SK-N-SH (cell line): ENCODE measurements at regions not wholly inside any gene's neighbourhood (a gene's known extent, or its start where the extent isn't known, plus 50 kb on each side); places are given as distances from the start of the nearest gene placed in this dataset.

Source experiments
- CTCF ChIA-PET: fragments of 300-600, 350-600 bp; formaldehyde crosslinking; extraction: SDS; loops from one replicate; lab custom pipeline; 2021; lab: Yijun Ruan, JAX
- POLR2A ChIA-PET: fragments of 350-600 bp; sonication (Branson Sonifier 250); formaldehyde crosslinking; extraction: SDS; loops from one replicate; lab custom pipeline; 2020; ENCODE audit warnings: antibody characterized with exemption, inconsistent platforms; lab: Yijun Ruan, JAX
- DNase-seq: peaks from one replicate; pipeline ENCODE4 v3.0.0; 2012
- H2AFZ ChIP-seq: fragments of 200-600 bp; sonication (generic); 2 replicates; pipeline ENCODE4 v1.8.1; 2016; ENCODE audit warnings: antibody characterized with exemption, mild to moderate bottlenecking, low read depth
- H3F3A ChIP-seq: fragments of 200-600 bp; sonication (generic); replicated peaks from 2 replicates; pipeline ENCODE3; 2016; ENCODE audit warnings: antibody characterized with exemption, mild to moderate bottlenecking; ENCODE audit not compliant: insufficient read depth
- H3K27ac ChIP-seq, 2 experiments: fragments of 200-500 bp in 1 of 2; fragments of 200-600 bp in 1 of 2; sonication (Bioruptor generic) in 1 of 2; sonication (generic), shearing (Covaris generic) in 1 of 2; 2 replicates each; pipeline versions ENCODE4 v1.5.1 to v1.6.1; 2014 to 2016; ENCODE audit warnings: low read depth in 2 of 2, inconsistent platforms in 1 of 2, low read length in 1 of 2, mild to moderate bottlenecking in 1 of 2, mixed read lengths in 1 of 2
- H3K27me3 ChIP-seq: fragments of 200-600 bp; sonication (generic), shearing (Covaris generic); 2 replicates; pipeline ENCODE4 v1.6.1; 2016; ENCODE audit warnings: mixed run types; ENCODE audit not compliant: insufficient read depth
- H3K36me3 ChIP-seq, 2 experiments: fragments of 200-500 bp in 1 of 2; fragments of 200-600 bp in 1 of 2; sonication (Bioruptor generic) in 1 of 2; sonication (generic) in 1 of 2; replicated peaks in 1 of 2; 2 replicates each; pipeline versions ENCODE3 to v1.5.1; 2014 to 2016; ENCODE audit warnings: low read length in 1 of 2, mild to moderate bottlenecking in 1 of 2; ENCODE audit not compliant: insufficient read depth in 2 of 2, control insufficient read depth in 1 of 2
- H3K4me1 ChIP-seq, 2 experiments: fragments of 200-500 bp in 1 of 2; fragments of 200-600 bp in 1 of 2; sonication (Bioruptor generic) in 1 of 2; sonication (generic), shearing (Covaris generic) in 1 of 2; 2 replicates each; pipeline versions ENCODE4 v1.5.1 to v1.6.1; 2014 to 2016; ENCODE audit warnings: low read depth in 1 of 2, low read length in 1 of 2, mixed run types in 1 of 2; ENCODE audit not compliant: insufficient read depth in 2 of 2, control insufficient read depth in 1 of 2
- H3K4me2 ChIP-seq: fragments of 200-600 bp; sonication (generic), shearing (Covaris generic); 2 replicates; pipeline ENCODE4 v1.6.1; 2017; ENCODE audit warnings: mixed run types
- H3K4me3 ChIP-seq, 2 experiments: fragments of 200-500 bp in 1 of 2; fragments of 200-600 bp in 1 of 2; sonication (Bioruptor generic) in 1 of 2; sonication (generic), shearing (Covaris generic) in 1 of 2; 2 replicates each; pipeline versions ENCODE4 v1.5.1 to v1.8.1; 2014 to 2016; ENCODE audit warnings: low read depth in 2 of 2, inconsistent platforms in 1 of 2, low read length in 1 of 2, mild to moderate bottlenecking in 1 of 2, mixed read lengths in 1 of 2, moderate library complexity in 1 of 2
- H3K79me2 ChIP-seq: fragments of 200-600 bp; sonication (generic); 2 replicates; pipeline ENCODE4 v1.8.1; 2017; ENCODE audit warnings: mild to moderate bottlenecking; ENCODE audit not compliant: insufficient read depth
- H3K9ac ChIP-seq: fragments of 200-600 bp; sonication (generic); 2 replicates; pipeline ENCODE4 v1.6.1; 2017; ENCODE audit warnings: mixed run types
- H3K9me2 ChIP-seq: fragments of 200-600 bp; sonication (generic); 2 replicates; pipeline ENCODE4 v1.6.1; 2017; ENCODE audit warnings: mixed run types
- H3K9me3 ChIP-seq: fragments of 200-600 bp; sonication (generic); 2 replicates; pipeline ENCODE4 v1.6.1; 2017; ENCODE audit warnings: mixed run types, mild to moderate bottlenecking, moderate library complexity
- H4K20me1 ChIP-seq: fragments of 200-600 bp; sonication (generic); 2 replicates; pipeline ENCODE4 v1.6.1; 2017; ENCODE audit warnings: mild to moderate bottlenecking, mixed run types; ENCODE audit not compliant: insufficient read depth
- ELF1 ChIP-seq: IDR thresholded peaks from 2 replicates; pipeline ENCODE4 v1.4.0; 2012
- FOXJ3 ChIP-seq: sonication (generic); formaldehyde crosslinking; IDR thresholded peaks from 2 replicates; pipeline ENCODE4 v1.5.1; 2020; ENCODE audit warnings: mild to moderate bottlenecking, missing genetic modification reagents
- FOXM1 ChIP-seq: IDR thresholded peaks from 2 replicates; pipeline ENCODE4 v1.4.0; 2012; ENCODE audit warnings: low read depth, mild to moderate bottlenecking
- GATA2 ChIP-seq: sonication (generic); formaldehyde crosslinking; IDR thresholded peaks from 2 replicates; pipeline ENCODE4 v1.5.0; 2020; ENCODE audit warnings: mild to moderate bottlenecking, missing genetic modification reagents
- IRF3 ChIP-seq: fragments of 150-350 bp; IDR thresholded peaks from 2 replicates; pipeline ENCODE4 v1.6.1; 2016; ENCODE audit warnings: mild to moderate bottlenecking, low read depth, low read length
- MEF2A ChIP-seq: IDR thresholded peaks from 2 replicates; pipeline ENCODE4 v1.4.0; 2012; ENCODE audit warnings: low read depth, borderline replicate concordance
- NRF1 ChIP-seq: IDR thresholded peaks from 2 replicates; pipeline ENCODE4 v1.6.1; 2012; ENCODE audit warnings: low read depth, mild to moderate bottlenecking, low read length
- RCOR1 ChIP-seq: fragments of 150-350 bp; IDR thresholded peaks from 2 replicates; pipeline ENCODE4 v1.6.1; 2017; ENCODE audit warnings: antibody characterized with exemption, low read length
- SIN3A ChIP-seq: IDR thresholded peaks from 2 replicates; pipeline ENCODE4 v1.6.1; 2012; ENCODE audit warnings: low read depth, mild to moderate bottlenecking, low read length, moderate library complexity, borderline replicate concordance
- SMC3 ChIP-seq: IDR thresholded peaks from 2 replicates; pipeline ENCODE4 v1.6.1; 2012; ENCODE audit warnings: low read depth, low read length, improper control_type of control experiment
- TCF12 ChIP-seq: IDR thresholded peaks from 2 replicates; pipeline ENCODE4 v1.4.0; 2012
- TEAD4 ChIP-seq: IDR thresholded peaks from 2 replicates; pipeline ENCODE4 v1.4.0; 2012; ENCODE audit warnings: mild to moderate bottlenecking, borderline replicate concordance; ENCODE audit not compliant: insufficient read depth
- WGBS: methylation state at CpG from one replicate; pipeline ENCODE4 v1.1.6; 2017; ENCODE audit warnings: low lambda C conversion rate; 5-methylcytosine and 5-hydroxymethylcytosine counted together
- TF ChIP-seq, protein P1 (sequence below): IDR thresholded peaks from 2 replicates; pipeline ENCODE4 v1.4.0; 2012; ENCODE audit warnings: low read depth, borderline replicate concordance
- TF ChIP-seq, protein P2 (sequence below): IDR thresholded peaks from 2 replicates; pipeline ENCODE4 v1.6.1; 2012; ENCODE audit warnings: mild to moderate bottlenecking, low read depth, low read length, moderate library complexity

GRCh38 chr4:79141530-79141929, 184.3 kb downstream of the NAA11 start:
- DNase-seq: no peak
- Histone ChIP-seq H3K79me2 (no peaks in the 10 kb centered on the region), H3K27me3 (no peaks in the 10 kb centered on the region), H3K4me1 (no peaks in the 10 kb centered on the region), H3K4me2 (no peak overlapping the region), H3K36me3 (no peaks in the 10 kb centered on the region), H3K9ac (no peak overlapping the region), H3K4me3 (no peak overlapping the region), H2AFZ (no peak overlapping the region), H3K9me2 (no peaks in the 10 kb centered on the region), H3K9me3 (no peaks in the 10 kb centered on the region), H3F3A (no peaks in the 10 kb centered on the region), H3K27ac (no peak overlapping the region), H4K20me1 (no peaks in the 10 kb centered on the region)
- POLR2A ChIA-PET: no interaction called here
- CTCF ChIA-PET: interaction anchor here (1.1 kb wide), 1 partner anchor 78 kb away, joined by 3 read pairs; no protein-coding TSS in a partner anchor
- WGBS: 3% methylated on average over 2 of the region's 3 CpGs
- TF ChIP-seq, protein P1, sequence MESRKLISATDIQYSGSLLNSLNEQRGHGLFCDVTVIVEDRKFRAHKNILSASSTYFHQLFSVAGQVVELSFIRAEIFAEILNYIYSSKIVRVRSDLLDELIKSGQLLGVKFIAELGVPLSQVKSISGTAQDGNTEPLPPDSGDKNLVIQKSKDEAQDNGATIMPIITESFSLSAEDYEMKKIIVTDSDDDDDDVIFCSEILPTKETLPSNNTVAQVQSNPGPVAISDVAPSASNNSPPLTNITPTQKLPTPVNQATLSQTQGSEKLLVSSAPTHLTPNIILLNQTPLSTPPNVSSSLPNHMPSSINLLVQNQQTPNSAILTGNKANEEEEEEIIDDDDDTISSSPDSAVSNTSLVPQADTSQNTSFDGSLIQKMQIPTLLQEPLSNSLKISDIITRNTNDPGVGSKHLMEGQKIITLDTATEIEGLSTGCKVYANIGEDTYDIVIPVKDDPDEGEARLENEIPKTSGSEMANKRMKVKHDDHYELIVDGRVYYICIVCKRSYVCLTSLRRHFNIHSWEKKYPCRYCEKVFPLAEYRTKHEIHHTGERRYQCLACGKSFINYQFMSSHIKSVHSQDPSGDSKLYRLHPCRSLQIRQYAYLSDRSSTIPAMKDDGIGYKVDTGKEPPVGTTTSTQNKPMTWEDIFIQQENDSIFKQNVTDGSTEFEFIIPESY: no peak
- no peak for TF ChIP-seq RCOR1
- no peak for TF ChIP-seq SIN3A
- TF ChIP-seq, protein P2, sequence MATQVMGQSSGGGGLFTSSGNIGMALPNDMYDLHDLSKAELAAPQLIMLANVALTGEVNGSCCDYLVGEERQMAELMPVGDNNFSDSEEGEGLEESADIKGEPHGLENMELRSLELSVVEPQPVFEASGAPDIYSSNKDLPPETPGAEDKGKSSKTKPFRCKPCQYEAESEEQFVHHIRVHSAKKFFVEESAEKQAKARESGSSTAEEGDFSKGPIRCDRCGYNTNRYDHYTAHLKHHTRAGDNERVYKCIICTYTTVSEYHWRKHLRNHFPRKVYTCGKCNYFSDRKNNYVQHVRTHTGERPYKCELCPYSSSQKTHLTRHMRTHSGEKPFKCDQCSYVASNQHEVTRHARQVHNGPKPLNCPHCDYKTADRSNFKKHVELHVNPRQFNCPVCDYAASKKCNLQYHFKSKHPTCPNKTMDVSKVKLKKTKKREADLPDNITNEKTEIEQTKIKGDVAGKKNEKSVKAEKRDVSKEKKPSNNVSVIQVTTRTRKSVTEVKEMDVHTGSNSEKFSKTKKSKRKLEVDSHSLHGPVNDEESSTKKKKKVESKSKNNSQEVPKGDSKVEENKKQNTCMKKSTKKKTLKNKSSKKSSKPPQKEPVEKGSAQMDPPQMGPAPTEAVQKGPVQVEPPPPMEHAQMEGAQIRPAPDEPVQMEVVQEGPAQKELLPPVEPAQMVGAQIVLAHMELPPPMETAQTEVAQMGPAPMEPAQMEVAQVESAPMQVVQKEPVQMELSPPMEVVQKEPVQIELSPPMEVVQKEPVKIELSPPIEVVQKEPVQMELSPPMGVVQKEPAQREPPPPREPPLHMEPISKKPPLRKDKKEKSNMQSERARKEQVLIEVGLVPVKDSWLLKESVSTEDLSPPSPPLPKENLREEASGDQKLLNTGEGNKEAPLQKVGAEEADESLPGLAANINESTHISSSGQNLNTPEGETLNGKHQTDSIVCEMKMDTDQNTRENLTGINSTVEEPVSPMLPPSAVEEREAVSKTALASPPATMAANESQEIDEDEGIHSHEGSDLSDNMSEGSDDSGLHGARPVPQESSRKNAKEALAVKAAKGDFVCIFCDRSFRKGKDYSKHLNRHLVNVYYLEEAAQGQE: peak; percentile 88
- TF ChIP-seq, all 33 proteins: peak for 1

DNA sequence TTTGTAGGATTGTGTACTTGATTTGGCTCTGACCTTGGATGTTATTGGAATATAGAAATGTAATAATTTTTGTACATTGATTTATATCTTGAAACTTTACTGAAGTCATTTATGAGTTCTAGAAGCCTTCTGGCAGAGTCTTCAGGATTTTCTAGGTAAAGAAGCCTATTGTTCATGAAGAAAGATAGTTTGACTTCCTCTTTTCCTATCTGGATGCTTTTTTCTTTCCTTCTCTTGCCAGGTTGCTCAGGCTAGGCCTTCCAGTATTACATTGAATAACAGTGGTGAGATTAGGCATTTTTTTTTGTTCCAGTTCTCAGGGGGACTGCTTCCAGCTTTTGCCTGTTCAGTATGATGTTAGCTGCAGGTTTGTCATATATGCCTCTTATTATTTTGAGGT, 191.1 kb downstream of the NAA11 start:
- Histone ChIP-seq H3K4me3 (no peak overlapping the region), H3K36me3 (no peaks in the 10 kb centered on the region), H3K9ac (no peak overlapping the region), H3K27ac (no peak overlapping the region), H3F3A (no peaks in the 10 kb centered on the region), H4K20me1 (no peaks in the 10 kb centered on the region), H3K79me2 (no peaks in the 10 kb centered on the region), H3K27me3 (no peaks in the 10 kb centered on the region), H2AFZ (no peak overlapping the region), H3K4me1 (no peaks in the 10 kb centered on the region), H3K9me2 (no peaks in the 10 kb centered on the region), H3K9me3 (no peaks in the 10 kb centered on the region), H3K4me2 (no peak overlapping the region)
- DNase-seq: no peak
- CTCF ChIA-PET: no interaction called here
- TF ChIP-seq FOXM1: no peak
- POLR2A ChIA-PET: no interaction called here

- ChIA-PET POLR2A (no interaction called here), CTCF (no interaction called here)
- H3K27ac ChIP-seq: no peak overlapping the region
- H3K4me3 ChIP-seq: no peak overlapping the region
- H3K9me2 ChIP-seq: no peaks in the 10 kb centered on the region
- 20% methylated on average over 1 of the region's 1 CpG for WGBS
- no peaks in the 10 kb centered on the region for H3K79me2 ChIP-seq
- no peaks in the 10 kb centered on the region for H3F3A ChIP-seq
- no peak for DNase-seq
- H2AFZ ChIP-seq: no peak overlapping the region
- H3K27me3 ChIP-seq: no peaks in the 10 kb centered on the region
- H3K9ac ChIP-seq: no peak overlapping the region
- no peaks in the 10 kb centered on the region for H3K4me1 ChIP-seq
- no peaks in the 10 kb centered on the region for H4K20me1 ChIP-seq
- no peaks in the 10 kb centered on the region for H3K36me3 ChIP-seq
- H3K4me2 ChIP-seq: no peak overlapping the region
- H3K9me3 ChIP-seq: no peaks in the 10 kb centered on the region
- TF ChIP-seq ELF1: no peak
- no peak for TF ChIP-seq TEAD4
- no peak for TF ChIP-seq GATA2
- TF ChIP-seq, protein P1: no peak
- TF ChIP-seq NRF1: no peak
- TF ChIP-seq IRF3: no peak
- no peak for TF ChIP-seq SMC3
- no peak for TF ChIP-seq MEF2A
- TF ChIP-seq TCF12: no peak
- no peak for TF ChIP-seq FOXJ3 (CRISPR knock-in tag)
- no peak for TF ChIP-seq RCOR1
These were observed 193.0 kb downstream of the NAA11 start for GRCh38 chr4:79132826-79133225.
